ENCODE measurements at regions not wholly inside any gene's neighbourhood (a gene's known extent, or its start where the extent isn't known, plus 50 kb on each side); places are given as distances from the start of the nearest gene placed in this dataset.

DNA sequence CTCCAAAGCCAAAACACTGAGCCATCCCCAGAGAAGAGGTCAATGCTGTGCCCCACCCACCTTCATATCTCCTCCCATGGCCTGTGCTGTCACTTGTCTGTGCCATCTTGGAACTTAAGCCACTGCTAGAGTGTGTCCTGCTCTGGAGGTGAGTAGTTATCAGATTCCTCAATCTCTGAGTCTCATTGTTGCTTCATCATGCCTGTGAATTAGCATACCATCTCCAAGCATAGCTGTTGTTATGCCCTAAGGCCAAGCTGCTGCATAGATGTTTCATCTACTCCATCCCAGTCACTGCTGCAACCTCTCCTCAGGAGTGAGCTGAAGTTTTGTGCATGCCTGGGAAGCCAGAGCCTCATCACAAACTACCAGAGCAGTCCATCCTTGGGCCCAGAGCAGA is 349.0 kb downstream of the ZWINT start:
- ChIA-PET CTCF (no interaction called here), POLR2A (interaction anchor here (0.6 to 0.8 kb wide), 2 partner anchors 12 to 437 kb away, joined by 3 to 4 read pairs; no protein-coding TSS in a partner anchor)
- H3K27me3 Mint-ChIP-seq (ENCODE audit: low read depth) = no peaks in the 10 kb centered on the region
- peaks cover 11% of the 10 kb centered on the region for H3K9me3 Mint-ChIP-seq
- no peaks in the 10 kb centered on the region for H3K36me3 Mint-ChIP-seq
- no peak overlapping the region for H3K4me3 Mint-ChIP-seq
- no peaks in the 10 kb centered on the region for H3K4me1 Mint-ChIP-seq
- DNase-seq (ENCODE audit: low spot score) (no peak), ATAC-seq (no peak)
- TF ChIP-seq ESRRA (CRISPR knock-in tag; IDR thresholded peaks at IDR 0.05; ENCODE audit: borderline replicate concordance) (no peak), EMX1 (CRISPR knock-in tag; IDR thresholded peaks at IDR 0.05) (no peak), CREB1 (CRISPR knock-in tag; IDR thresholded peaks at IDR 0.05) (no peak), SMAD3 (CRISPR knock-in tag; IDR thresholded peaks at IDR 0.05; ENCODE audit: borderline replicate concordance) (no peak), ZBTB43 (CRISPR knock-in tag; IDR thresholded peaks at IDR 0.05) (no peak), FOXP1 (CRISPR knock-in tag; IDR thresholded peaks at IDR 0.05; ENCODE audit: borderline replicate concordance) (no peak), OVOL2 (CRISPR knock-in tag; IDR thresholded peaks at IDR 0.05; ENCODE audit: borderline replicate concordance) (no peak), STAT6 (CRISPR knock-in tag; conservative IDR thresholded peaks at IDR 0.05; ENCODE audit: low read depth) (no peak), ZNF396 (CRISPR knock-in tag; IDR thresholded peaks at IDR 0.05; ENCODE audit: borderline replicate concordance) (no peak), ATF3 (CRISPR knock-in tag; conservative IDR thresholded peaks at IDR 0.05) (no peak), FOXJ3 (CRISPR knock-in tag; IDR thresholded peaks at IDR 0.05; ENCODE audit: borderline replicate concordance) (no peak), TEAD4 (CRISPR knock-in tag; IDR thresholded peaks at IDR 0.05) (no peak), ATF6 (CRISPR knock-in tag; IDR thresholded peaks at IDR 0.05) (no peak), SP1 (CRISPR knock-in tag; conservative IDR thresholded peaks at IDR 0.05) (no peak), ARID4B (CRISPR knock-in tag; IDR thresholded peaks at IDR 0.05; ENCODE audit: borderline replicate concordance) (no peak)
- TF ChIP-seq, protein P1, sequence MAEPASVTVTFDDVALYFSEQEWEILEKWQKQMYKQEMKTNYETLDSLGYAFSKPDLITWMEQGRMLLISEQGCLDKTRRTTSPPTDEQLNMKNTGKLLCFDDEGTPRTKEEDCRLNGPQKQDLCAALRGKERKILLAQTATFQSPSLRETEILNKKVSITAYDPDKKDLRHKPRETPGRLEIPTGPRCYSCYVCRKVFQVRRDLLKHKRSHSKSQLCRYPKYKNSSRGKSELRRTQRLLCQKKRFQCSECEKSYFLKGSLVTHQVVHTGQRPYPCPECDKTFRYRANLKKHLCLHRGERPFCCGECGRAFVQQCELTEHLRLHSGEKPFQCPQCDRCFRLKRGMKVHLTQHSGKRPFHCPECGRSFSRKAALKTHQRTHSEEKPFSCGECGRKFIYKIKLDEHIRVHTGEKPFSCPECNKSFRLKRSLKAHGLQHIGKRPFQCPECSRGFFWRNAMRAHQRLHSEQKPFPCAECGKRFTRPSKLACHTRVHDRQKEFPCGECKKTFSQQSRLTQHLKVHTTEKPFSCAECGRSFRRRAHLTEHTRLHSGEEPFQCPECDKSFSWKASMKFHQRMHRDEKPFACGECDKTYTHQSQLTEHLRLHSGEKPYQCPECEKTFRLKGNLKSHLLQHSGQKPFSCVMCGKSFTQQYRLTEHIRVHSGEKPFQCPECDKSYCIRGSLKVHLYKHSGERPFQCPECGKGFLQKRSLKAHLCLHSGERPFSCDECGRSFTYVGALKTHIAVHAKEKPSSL (CRISPR knock-in tag; conservative IDR thresholded peaks at IDR 0.05) = no peak
- TF ChIP-seq, protein P2, sequence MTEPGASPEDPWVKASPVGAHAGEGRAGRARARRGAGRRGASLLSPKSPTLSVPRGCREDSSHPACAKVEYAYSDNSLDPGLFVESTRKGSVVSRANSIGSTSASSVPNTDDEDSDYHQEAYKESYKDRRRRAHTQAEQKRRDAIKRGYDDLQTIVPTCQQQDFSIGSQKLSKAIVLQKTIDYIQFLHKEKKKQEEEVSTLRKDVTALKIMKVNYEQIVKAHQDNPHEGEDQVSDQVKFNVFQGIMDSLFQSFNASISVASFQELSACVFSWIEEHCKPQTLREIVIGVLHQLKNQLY (CRISPR knock-in tag; IDR thresholded peaks at IDR 0.05) = no peak
- H3K27ac Mint-ChIP-seq = no peak overlapping the region

All from WTC11 (cell line).